Neuronal stem cell (in vitro differentiated cells): ENCODE measurements at regions not wholly inside any gene's neighbourhood (a gene's known extent, or its start where the extent isn't known, plus 50 kb on each side); places are given as distances from the start of the nearest gene placed in this dataset.

Experiments
- DNase-seq: peaks from one replicate; pipeline ENCODE4 v3.0.0-alpha.2; 2013; ENCODE audit warnings: low spot score
- H2AFZ ChIP-seq: one replicate; pipeline ENCODE4 v1.6.1; 2013; ENCODE audit warnings: mild to moderate bottlenecking, low read length, inconsistent platforms
- H2AK5ac ChIP-seq: 2 replicates; pipeline ENCODE4 v1.6.1; 2013; ENCODE audit warnings: low read depth, mild to moderate bottlenecking, inconsistent platforms, low read length, moderate library complexity, mixed read lengths
- H2BK120ac ChIP-seq: 2 replicates; pipeline ENCODE4 v1.6.1; 2013; ENCODE audit warnings: low read depth, mild to moderate bottlenecking, inconsistent platforms, low read length, moderate library complexity, mixed read lengths
- H2BK12ac ChIP-seq: one replicate; pipeline ENCODE4 v1.6.1; 2013; ENCODE audit warnings: low read length, inconsistent platforms
- H2BK15ac ChIP-seq: 2 replicates; pipeline ENCODE4 v1.6.1; 2013; ENCODE audit warnings: mild to moderate bottlenecking, low read length, inconsistent platforms, mixed read lengths
- H2BK5ac ChIP-seq: one replicate; pipeline ENCODE4 v1.6.1; 2013; ENCODE audit warnings: inconsistent platforms, mild to moderate bottlenecking, low read length, moderate library complexity
- H3K14ac ChIP-seq: one replicate; pipeline ENCODE4 v1.6.1; 2013; ENCODE audit warnings: low read length, inconsistent platforms
- H3K18ac ChIP-seq: 2 replicates; pipeline ENCODE4 v1.6.1; 2013; ENCODE audit warnings: low read length, inconsistent platforms
- H3K23ac ChIP-seq: 2 replicates; pipeline ENCODE4 v1.6.1; 2013; ENCODE audit warnings: low read depth, mild to moderate bottlenecking, mixed read lengths, low read length, inconsistent platforms; ENCODE audit not compliant: poor library complexity
- H3K27ac ChIP-seq: replicated peaks from 3 replicates; pipeline ENCODE4 v1.5.1; 2013; ENCODE audit warnings: low read length, inconsistent platforms
- H3K27me3 ChIP-seq, 3 experiments: 2 replicates each; pipeline ENCODE4 v1.6.1; 2013; ENCODE audit warnings: low read length in 3 of 3, mild to moderate bottlenecking in 2 of 3, inconsistent platforms in 1 of 3, low read depth in 1 of 3, mixed read lengths in 1 of 3, moderate library complexity in 1 of 3; ENCODE audit not compliant: control insufficient read depth in 3 of 3, insufficient read depth in 3 of 3
- H3K36me3 ChIP-seq, 2 donors: replicated peaks in 1 of 2; 2 replicates each; pipeline ENCODE4 v1.6.1; 2013; ENCODE audit warnings: low read length in 2 of 2; ENCODE audit not compliant: control insufficient read depth in 2 of 2, insufficient read depth in 2 of 2
- H3K4ac ChIP-seq: 2 replicates; pipeline ENCODE4 v1.6.1; 2013; ENCODE audit warnings: inconsistent platforms, mild to moderate bottlenecking, low read length, moderate library complexity
- H3K4me1 ChIP-seq, 2 donors: 1 replicate in 1 of 2; 2 replicates in 1 of 2; pipeline ENCODE4 v1.6.1; 2013; ENCODE audit warnings: low read length in 2 of 2, low read depth in 1 of 2; ENCODE audit not compliant: control insufficient read depth in 2 of 2, insufficient read depth in 1 of 2
- H3K4me2 ChIP-seq: one replicate; pipeline ENCODE4 v1.6.1; 2013; ENCODE audit warnings: mild to moderate bottlenecking, low read length, inconsistent platforms; ENCODE audit not compliant: insufficient read depth, poor library complexity, severe bottlenecking
- H3K4me3 ChIP-seq, 2 donors: 2 replicates each; pipeline ENCODE4 v1.5.1; 2013; ENCODE audit warnings: low read length in 2 of 2, mild to moderate bottlenecking in 2 of 2, inconsistent platforms in 1 of 2, moderate library complexity in 1 of 2
- H3K79me1 ChIP-seq: one replicate; pipeline ENCODE4 v1.6.1; 2013; ENCODE audit warnings: low read depth, mild to moderate bottlenecking, inconsistent platforms, low read length, moderate library complexity
- H3K9ac ChIP-seq: one replicate; pipeline ENCODE4 v1.6.1; 2013; ENCODE audit warnings: mild to moderate bottlenecking, low read depth, low read length, inconsistent platforms; ENCODE audit not compliant: poor library complexity
- H3K9me3 ChIP-seq, 2 donors: replicated peaks in 1 of 2; 2 replicates each; pipeline versions ENCODE3 to v1.6.1; 2013; ENCODE audit warnings: low read length in 2 of 2, mild to moderate bottlenecking in 2 of 2, inconsistent platforms in 1 of 2, low read depth in 1 of 2, mixed read lengths in 1 of 2, moderate library complexity in 1 of 2; ENCODE audit not compliant: control insufficient read depth in 2 of 2, insufficient read depth in 1 of 2
- H4K8ac ChIP-seq: one replicate; pipeline ENCODE4 v1.6.1; 2013; ENCODE audit warnings: low read depth, mild to moderate bottlenecking, inconsistent platforms, low read length, moderate library complexity
- H4K91ac ChIP-seq: one replicate; pipeline ENCODE4 v1.6.1; 2013; ENCODE audit warnings: low read length, low read depth, mild to moderate bottlenecking, inconsistent platforms; ENCODE audit not compliant: poor library complexity
- WGBS, 2 donors: extraction: QIAGEN DNeasy Blood & Tissue Kit; methylation state at CpG; one replicate each; pipeline ENCODE4 v1.1.7; 2013; ENCODE audit warnings: missing lambda C conversion rate in 2 of 2, mixed read lengths in 1 of 2; ENCODE audit not compliant: insufficient read length in 2 of 2, insufficient replicate concordance in 1 of 2; ENCODE audit errors: extremely low coverage in 2 of 2; 5-methylcytosine and 5-hydroxymethylcytosine counted together

GRCh38 chr10:84590327-84591193 lies 262.2 kb downstream of the CCSER2 start:
- H3K9me3 ChIP-seq: no peaks in the 10 kb centered on the region
- H3K4ac ChIP-seq: no peak overlapping the region
- no peak overlapping the region for H3K23ac ChIP-seq
- H2BK15ac ChIP-seq: no peak overlapping the region
- H3K4me3 ChIP-seq: no peak overlapping the region
- H3K79me1 ChIP-seq: no peaks in the 10 kb centered on the region
- H2BK5ac ChIP-seq: no peak overlapping the region
- H3K27me3 ChIP-seq: no peaks in the 10 kb centered on the region
- H3K9ac ChIP-seq: no peak overlapping the region
- no peak overlapping the region for H2AK5ac ChIP-seq
- no peak overlapping the region for H2BK12ac ChIP-seq
- no peak overlapping the region for H3K14ac ChIP-seq
- no peak overlapping the region for H3K27ac ChIP-seq
- H3K4me1 ChIP-seq: peaks cover 0 to 1% of the 10 kb centered on the region in 2 donors
- H2BK120ac ChIP-seq: no peak overlapping the region
- H3K18ac ChIP-seq: peak overlapping the region; percentile 23
- no peaks in the 10 kb centered on the region for H3K36me3 ChIP-seq
- H2AFZ ChIP-seq: no peak overlapping the region
- no peak overlapping the region for H3K4me2 ChIP-seq
- H4K8ac ChIP-seq: no peak overlapping the region
- H4K91ac ChIP-seq: no peak overlapping the region
- WGBS, 2 donors: no CpG with 5 or more reads among the region's 14 CpGs
- DNase-seq: no peak

GRCh38 chr10:84593506-84593905 lies 265.1 kb downstream of the CCSER2 start:
- H3K4me1 ChIP-seq: no peaks in the 10 kb centered on the region
- H3K23ac ChIP-seq: no peak overlapping the region
- no peak overlapping the region for H3K18ac ChIP-seq
- H3K4me3 ChIP-seq: no peak overlapping the region
- no peak overlapping the region for H4K91ac ChIP-seq
- no peak overlapping the region for H2BK15ac ChIP-seq
- no peak overlapping the region for H2BK12ac ChIP-seq
- DNase-seq: no peak
- H3K27me3 ChIP-seq: no peaks in the 10 kb centered on the region
- H3K9ac ChIP-seq: no peak overlapping the region
- no peak overlapping the region for H2AFZ ChIP-seq
- H2BK5ac ChIP-seq: no peak overlapping the region
- no peak overlapping the region for H3K14ac ChIP-seq
- no peaks in the 10 kb centered on the region for H3K36me3 ChIP-seq
- H3K4me2 ChIP-seq: no peak overlapping the region
- H3K9me3 ChIP-seq: no peaks in the 10 kb centered on the region
- H3K79me1 ChIP-seq: no peaks in the 10 kb centered on the region
- H2BK120ac ChIP-seq: no peak overlapping the region
- no peak overlapping the region for H2AK5ac ChIP-seq
- no peak overlapping the region for H3K27ac ChIP-seq
- no CpG with 5 or more reads among the region's 7 CpGs for WGBS, 2 donors
- H3K4ac ChIP-seq: no peak overlapping the region
- no peak overlapping the region for H4K8ac ChIP-seq

- Histone ChIP-seq H2AFZ (no peak overlapping the region), H3K4me3 (no peak overlapping the region), H2AK5ac (no peak overlapping the region), H3K14ac (no peak overlapping the region), H4K8ac (no peak overlapping the region), H3K23ac (no peak overlapping the region), H4K91ac (no peak overlapping the region), H2BK120ac (no peak overlapping the region), H3K36me3 (no peaks in the 10 kb centered on the region), H3K79me1 (no peaks in the 10 kb centered on the region), H3K27ac (no peak overlapping the region), H2BK15ac (no peak overlapping the region), H3K4me2 (no peak overlapping the region), H3K27me3 (no peaks in the 10 kb centered on the region), H3K4me1 (no peaks in the 10 kb centered on the region), H2BK5ac (no peak overlapping the region), H2BK12ac (no peak overlapping the region), H3K9me3 (no peaks in the 10 kb centered on the region), H3K18ac (no peak overlapping the region), H3K9ac (no peak overlapping the region), H3K4ac (no peak overlapping the region)
- no peak for DNase-seq
- WGBS, 2 donors: no CpG with 5 or more reads among the region's 4 CpGs
These were observed 268.2 kb downstream of the CCSER2 start for GRCh38 chr10:84596585-84596984.

- Histone ChIP-seq H3K14ac (no peak overlapping the region), H3K36me3 (no peaks in the 10 kb centered on the region), H2AK5ac (no peak overlapping the region), H3K4me1 (peaks cover 0 to 3% of the 10 kb centered on the region in 2 donors), H3K4me2 (no peak overlapping the region), H3K27me3 (peaks cover 2 to 20% (median 10%) of the 10 kb centered on the region in 3 experiments), H2BK120ac (no peak overlapping the region), H2BK12ac (no peak overlapping the region), H3K9me3 (peaks cover 0 to 3% of the 10 kb centered on the region in 2 donors), H2BK15ac (no peak overlapping the region), H2AFZ (no peak overlapping the region), H4K91ac (no peak overlapping the region), H3K18ac (no peak overlapping the region), H3K27ac (no peak overlapping the region), H3K9ac (no peak overlapping the region), H3K79me1 (no peaks in the 10 kb centered on the region), H3K23ac (no peak overlapping the region), H4K8ac (no peak overlapping the region), H3K4me3 (no peak overlapping the region), H2BK5ac (no peak overlapping the region), H3K4ac (no peak overlapping the region)
- WGBS, 2 donors: no CpG with 5 or more reads among the region's 2 CpGs
- DNase-seq: no peak
These were observed 270.9 kb downstream of the CCSER2 start for GRCh38 chr10:84599254-84599653.
